ENCODE measurements at regions not wholly inside any gene's neighbourhood (a gene's known extent, or its start where the extent isn't known, plus 50 kb on each side); places are given as distances from the start of the nearest gene placed in this dataset.

DNA sequence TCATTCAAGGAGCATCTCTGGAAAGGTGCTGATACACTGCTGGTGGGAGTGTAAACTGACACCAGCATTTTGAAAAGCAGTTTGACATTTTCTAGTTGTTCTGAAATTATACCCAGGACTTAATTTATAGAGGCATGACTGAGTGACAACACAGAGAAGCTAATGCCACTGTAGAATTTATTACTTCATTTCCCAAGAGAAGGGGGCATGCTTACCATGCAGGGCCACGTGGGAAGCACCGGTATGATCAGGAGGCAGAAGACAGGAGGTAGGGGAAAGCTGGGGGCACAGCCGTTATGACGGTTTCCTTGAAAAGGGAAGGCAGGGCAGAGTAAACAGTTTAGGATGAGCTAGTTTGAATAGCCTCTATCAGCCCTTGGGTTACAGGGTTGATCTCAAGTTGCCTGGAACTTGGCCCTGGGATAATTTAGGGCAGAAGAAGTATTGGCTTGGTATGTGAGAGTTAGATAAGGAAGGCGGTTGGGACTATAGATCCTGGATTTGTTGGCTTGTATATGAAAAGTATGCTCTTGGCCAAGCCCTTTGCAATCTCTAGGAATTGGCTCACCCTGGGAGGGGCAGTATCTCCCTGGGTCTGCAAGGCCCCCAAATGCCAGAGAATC lies 305.7 kb downstream of the ENC1 start:
- Histone ChIP-seq H3K9me3 (ENCODE audit: control insufficient read depth in 5 of 5, low read length in 5 of 5) (peaks cover 0 to 2% (median 0%) of the 10 kb centered on the region in 5 donors), H3K4me1 (ENCODE audit: control insufficient read depth in 5 of 5, insufficient read depth in 5 of 5, low read length in 5 of 5) (peaks cover 0 to 9% (median 4%) of the 10 kb centered on the region in 5 donors), H3K36me3 (ENCODE audit: control insufficient read depth in 5 of 5, insufficient read depth in 5 of 5, low read length in 5 of 5) (no peaks in the 10 kb centered on the region), H3K27ac (ENCODE audit: low read depth, low read length) (no peak overlapping the region), H3K4me3 (ENCODE audit: low read depth in 1 of 5, low read length in 5 of 5) (no peak overlapping the region), H3K27me3 (ENCODE audit: control insufficient read depth in 5 of 5, insufficient read depth in 4 of 5, low read length in 5 of 5) (no peaks in the 10 kb centered on the region), H3K9ac (ENCODE audit: low read length in 5 of 5) (no peak overlapping the region)

DNA sequence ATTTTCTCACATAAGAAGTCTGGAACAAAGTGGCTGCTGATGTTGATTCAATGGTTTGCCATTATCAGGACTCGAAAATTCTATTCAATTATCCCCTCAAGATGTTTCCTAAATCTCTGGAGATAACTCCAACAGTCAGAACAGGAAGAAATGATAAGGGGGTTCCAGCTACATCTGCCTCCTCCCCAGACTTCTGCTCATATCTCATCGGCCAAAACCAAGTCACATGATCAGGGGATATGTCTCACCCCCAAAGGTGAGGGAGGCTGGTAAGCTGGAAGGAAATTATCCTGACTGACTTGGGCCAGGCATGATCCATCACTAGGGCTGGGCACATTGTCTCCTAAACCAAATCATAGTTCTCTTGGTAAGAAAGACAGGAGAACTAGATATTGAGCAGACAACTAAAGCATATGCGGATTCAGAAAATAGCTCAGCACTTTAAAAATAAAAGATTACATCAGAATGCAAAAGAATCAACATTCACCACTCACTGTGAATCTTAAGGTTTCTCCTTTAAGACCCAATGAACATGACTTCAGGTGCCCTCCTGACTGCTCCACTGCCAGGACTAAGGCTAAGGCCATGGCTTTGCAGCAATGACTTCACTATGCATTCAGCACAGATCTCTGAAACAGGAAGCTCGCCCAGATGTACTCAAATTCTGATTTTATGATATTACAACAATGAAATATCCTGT lies 306.3 kb downstream of the ENC1 start:
- H3K36me3 ChIP-seq (ENCODE audit: control insufficient read depth in 5 of 5, insufficient read depth in 5 of 5, low read length in 5 of 5): no peaks in the 10 kb centered on the region
- H3K4me1 ChIP-seq (ENCODE audit: control insufficient read depth in 5 of 5, insufficient read depth in 5 of 5, low read length in 5 of 5): peaks cover 0 to 9% (median 4%) of the 10 kb centered on the region in 5 donors
- H3K9ac ChIP-seq (ENCODE audit: low read length in 5 of 5): no peak overlapping the region
- no peak overlapping the region for H3K27ac ChIP-seq (ENCODE audit: low read depth, low read length)
- no peaks in the 10 kb centered on the region for H3K27me3 ChIP-seq (ENCODE audit: control insufficient read depth in 5 of 5, insufficient read depth in 4 of 5, low read length in 5 of 5)
- H3K9me3 ChIP-seq (ENCODE audit: control insufficient read depth in 5 of 5, low read length in 5 of 5): peaks cover 0 to 2% (median 0%) of the 10 kb centered on the region in 5 donors
- H3K4me3 ChIP-seq (ENCODE audit: low read depth in 1 of 5, low read length in 5 of 5): no peak overlapping the region

DNA sequence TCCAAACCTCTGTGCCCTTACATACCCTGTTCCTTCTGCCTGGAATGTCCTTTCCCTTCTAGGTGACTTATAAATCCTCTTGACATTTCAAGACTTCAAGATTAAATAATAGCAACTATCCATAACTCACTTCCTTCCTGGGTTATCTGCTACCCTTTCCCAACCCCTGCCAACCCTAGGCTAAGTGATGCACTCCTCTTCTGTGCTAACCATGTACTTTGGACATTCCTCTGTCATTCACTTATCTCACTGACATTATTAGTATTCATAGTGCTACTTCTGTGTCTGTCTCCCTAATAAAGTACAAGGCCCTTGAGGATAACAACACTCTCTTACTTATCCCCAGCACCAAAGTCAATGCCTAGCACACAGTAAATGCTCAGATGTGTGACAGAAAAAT lies 307.1 kb downstream of the ENC1 start:
- H3K27ac ChIP-seq (ENCODE audit: low read depth, low read length): no peak overlapping the region
- H3K36me3 ChIP-seq (ENCODE audit: control insufficient read depth in 5 of 5, insufficient read depth in 5 of 5, low read length in 5 of 5): no peaks in the 10 kb centered on the region
- no peak overlapping the region for H3K9ac ChIP-seq (ENCODE audit: low read length in 5 of 5)
- H3K4me1 ChIP-seq (ENCODE audit: control insufficient read depth in 5 of 5, insufficient read depth in 5 of 5, low read length in 5 of 5): peaks cover 0 to 9% (median 4%) of the 10 kb centered on the region in 5 donors
- H3K9me3 ChIP-seq (ENCODE audit: control insufficient read depth in 5 of 5, low read length in 5 of 5): peaks cover 0 to 2% (median 0%) of the 10 kb centered on the region in 5 donors
- H3K27me3 ChIP-seq (ENCODE audit: control insufficient read depth in 5 of 5, insufficient read depth in 4 of 5, low read length in 5 of 5): no peaks in the 10 kb centered on the region
- no peak overlapping the region for H3K4me3 ChIP-seq (ENCODE audit: low read depth in 1 of 5, low read length in 5 of 5)

DNA sequence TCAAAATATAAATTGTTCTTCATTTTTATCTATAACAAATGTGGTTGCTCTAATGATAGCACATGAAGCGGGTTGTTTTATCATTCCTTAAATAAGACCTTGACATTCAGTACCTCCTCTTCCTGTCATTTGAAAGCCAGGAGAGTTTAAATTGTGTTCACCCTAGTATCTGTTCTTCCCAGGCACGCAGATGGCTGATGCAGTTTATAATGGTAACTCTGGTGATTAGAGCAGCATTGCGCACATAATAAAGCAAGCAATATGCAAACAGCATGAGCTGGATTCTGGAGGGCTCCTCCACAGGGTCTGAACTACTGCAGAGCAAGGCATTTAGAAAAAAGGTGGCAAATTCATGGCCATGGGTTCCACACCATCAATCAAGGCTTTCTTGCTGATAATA lies 307.8 kb downstream of the ENC1 start:
- Histone ChIP-seq H3K27ac (ENCODE audit: low read depth, low read length) (no peak overlapping the region), H3K4me3 (ENCODE audit: low read depth in 1 of 5, low read length in 5 of 5) (no peak overlapping the region), H3K9ac (ENCODE audit: low read length in 5 of 5) (no peak overlapping the region), H3K36me3 (ENCODE audit: control insufficient read depth in 5 of 5, insufficient read depth in 5 of 5, low read length in 5 of 5) (no peaks in the 10 kb centered on the region), H3K9me3 (ENCODE audit: control insufficient read depth in 5 of 5, low read length in 5 of 5) (peaks cover 0 to 2% (median 0%) of the 10 kb centered on the region in 5 donors), H3K27me3 (ENCODE audit: control insufficient read depth in 5 of 5, insufficient read depth in 4 of 5, low read length in 5 of 5) (no peaks in the 10 kb centered on the region), H3K4me1 (ENCODE audit: control insufficient read depth in 5 of 5, insufficient read depth in 5 of 5, low read length in 5 of 5) (peaks cover 0 to 9% (median 4%) of the 10 kb centered on the region in 5 donors)

DNA sequence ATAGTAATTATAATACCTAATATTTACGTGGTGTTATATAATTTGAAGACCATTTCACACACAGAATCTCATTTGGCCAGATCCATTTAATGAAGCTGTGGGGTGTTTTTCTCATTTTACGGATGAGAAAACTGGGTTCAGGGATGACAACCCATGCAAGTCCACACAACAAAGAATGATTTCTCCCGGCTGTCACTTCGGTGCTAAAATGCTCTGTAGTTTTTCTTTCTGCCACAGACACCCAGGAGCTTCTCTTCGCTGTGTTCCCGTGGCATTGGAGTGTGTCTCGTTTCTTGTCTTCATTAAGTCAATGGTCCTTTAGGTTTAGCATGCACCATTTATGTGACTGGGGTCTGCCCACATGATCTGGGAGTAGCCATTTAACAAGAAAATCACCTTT lies 308.5 kb downstream of the ENC1 start:
- peaks cover 0 to 6% (median 4%) of the 10 kb centered on the region in 5 donors for H3K4me1 ChIP-seq (ENCODE audit: control insufficient read depth in 5 of 5, insufficient read depth in 5 of 5, low read length in 5 of 5)
- H3K27me3 ChIP-seq (ENCODE audit: control insufficient read depth in 5 of 5, insufficient read depth in 4 of 5, low read length in 5 of 5): no peaks in the 10 kb centered on the region
- no peaks in the 10 kb centered on the region for H3K36me3 ChIP-seq (ENCODE audit: control insufficient read depth in 5 of 5, insufficient read depth in 5 of 5, low read length in 5 of 5)
- H3K4me3 ChIP-seq (ENCODE audit: low read depth in 1 of 5, low read length in 5 of 5): no peak overlapping the region
- H3K27ac ChIP-seq (ENCODE audit: low read depth, low read length): no peak overlapping the region
- H3K9ac ChIP-seq (ENCODE audit: low read length in 5 of 5): no peak overlapping the region
- H3K9me3 ChIP-seq (ENCODE audit: control insufficient read depth in 5 of 5, low read length in 5 of 5): no peaks in the 10 kb centered on the region

DNA sequence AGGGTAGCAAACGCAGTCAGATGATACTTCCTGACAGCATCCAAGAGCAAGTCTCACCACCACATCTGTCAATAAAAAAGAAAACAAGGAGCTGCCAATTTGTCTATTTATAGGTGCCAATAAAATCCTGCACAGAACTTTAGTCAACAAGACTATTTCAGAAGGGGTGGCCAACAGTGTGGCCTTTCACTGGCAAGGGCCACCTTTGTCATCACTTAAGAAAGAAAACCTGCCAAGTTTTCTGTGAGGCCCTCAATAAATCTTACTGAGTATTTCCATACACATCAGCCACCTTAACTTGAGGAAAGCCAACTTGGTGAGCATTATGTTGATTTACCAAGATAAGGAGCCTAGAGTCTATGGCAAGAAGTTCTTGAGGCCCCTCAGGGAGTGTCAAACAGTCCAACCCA lies 312.3 kb downstream of the ENC1 start:
- Histone ChIP-seq H3K36me3 (ENCODE audit: control insufficient read depth in 5 of 5, insufficient read depth in 5 of 5, low read length in 5 of 5) (no peaks in the 10 kb centered on the region), H3K27ac (ENCODE audit: low read depth, low read length) (no peak overlapping the region), H3K9ac (ENCODE audit: low read length in 5 of 5) (no peak overlapping the region), H3K9me3 (ENCODE audit: control insufficient read depth in 5 of 5, low read length in 5 of 5) (no peaks in the 10 kb centered on the region), H3K27me3 (ENCODE audit: control insufficient read depth in 5 of 5, insufficient read depth in 4 of 5, low read length in 5 of 5) (no peaks in the 10 kb centered on the region), H3K4me3 (ENCODE audit: low read depth in 1 of 5, low read length in 5 of 5) (no peak overlapping the region), H3K4me1 (ENCODE audit: control insufficient read depth in 5 of 5, insufficient read depth in 5 of 5, low read length in 5 of 5) (no peaks in the 10 kb centered on the region)

DNA sequence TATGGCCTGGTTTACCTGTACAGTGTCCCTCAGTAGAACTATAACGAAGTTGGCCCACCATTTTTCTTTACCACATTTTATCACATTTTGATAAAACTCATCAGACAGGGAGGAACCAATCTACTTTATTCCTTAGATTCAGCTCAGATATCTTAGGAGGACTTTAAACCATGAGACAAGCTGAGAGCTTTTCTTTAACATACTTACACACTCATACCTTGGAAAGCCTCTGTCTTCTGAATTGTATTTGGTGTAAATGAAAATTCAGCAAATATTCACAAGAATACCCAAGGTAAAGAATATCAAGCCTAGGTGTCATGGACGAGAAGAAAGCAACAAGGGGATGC lies 313.2 kb downstream of the ENC1 start:
- Histone ChIP-seq H3K9me3 (ENCODE audit: control insufficient read depth in 5 of 5, low read length in 5 of 5) (no peaks in the 10 kb centered on the region), H3K9ac (ENCODE audit: low read length in 5 of 5) (no peak overlapping the region), H3K27ac (ENCODE audit: low read depth, low read length) (no peak overlapping the region), H3K27me3 (ENCODE audit: control insufficient read depth in 5 of 5, insufficient read depth in 4 of 5, low read length in 5 of 5) (no peaks in the 10 kb centered on the region), H3K36me3 (ENCODE audit: control insufficient read depth in 5 of 5, insufficient read depth in 5 of 5, low read length in 5 of 5) (no peaks in the 10 kb centered on the region), H3K4me3 (ENCODE audit: low read depth in 1 of 5, low read length in 5 of 5) (no peak overlapping the region), H3K4me1 (ENCODE audit: control insufficient read depth in 5 of 5, insufficient read depth in 5 of 5, low read length in 5 of 5) (no peaks in the 10 kb centered on the region)

DNA sequence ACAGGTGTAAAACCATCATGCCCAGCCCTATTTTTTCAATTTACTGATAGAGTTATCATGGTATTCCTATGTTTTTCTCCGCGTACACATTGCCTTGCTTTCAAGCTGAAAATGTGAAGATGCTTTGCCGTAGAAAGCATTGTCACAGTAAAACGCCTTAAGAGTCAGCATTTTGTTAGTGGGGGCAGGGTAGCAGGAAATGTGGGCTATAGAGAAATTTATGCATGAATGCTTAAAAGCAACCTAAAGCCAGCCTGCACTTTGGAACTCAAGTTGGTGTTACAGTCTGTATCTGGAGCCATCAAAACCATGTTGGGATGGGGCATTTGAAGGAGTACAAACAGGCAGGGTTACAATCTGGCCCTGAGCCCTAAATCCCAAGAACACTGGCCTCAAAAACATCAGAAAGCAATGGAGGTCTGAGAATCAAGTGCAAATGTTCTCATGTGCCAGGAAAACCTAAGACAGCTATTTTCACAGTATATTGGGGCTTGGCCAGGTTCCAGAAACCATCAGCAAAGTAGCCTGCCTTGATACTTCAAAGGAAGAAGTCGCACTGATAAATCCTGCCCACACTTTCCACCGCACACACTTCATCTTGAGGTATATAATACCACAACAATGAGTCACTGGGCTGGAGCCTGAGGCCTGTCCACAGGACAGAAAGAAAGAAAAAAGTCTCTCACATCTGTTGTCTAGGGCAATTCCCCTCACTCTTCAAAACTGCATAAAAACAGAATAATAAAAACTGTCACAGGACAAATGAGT lies 313.8 kb downstream of the ENC1 start:
- Histone ChIP-seq H3K9ac (ENCODE audit: low read length in 5 of 5) (no peak overlapping the region), H3K36me3 (ENCODE audit: control insufficient read depth in 5 of 5, insufficient read depth in 5 of 5, low read length in 5 of 5) (no peaks in the 10 kb centered on the region), H3K4me3 (ENCODE audit: low read depth in 1 of 5, low read length in 5 of 5) (no peak overlapping the region), H3K27me3 (ENCODE audit: control insufficient read depth in 5 of 5, insufficient read depth in 4 of 5, low read length in 5 of 5) (no peaks in the 10 kb centered on the region), H3K4me1 (ENCODE audit: control insufficient read depth in 5 of 5, insufficient read depth in 5 of 5, low read length in 5 of 5) (no peaks in the 10 kb centered on the region), H3K9me3 (ENCODE audit: control insufficient read depth in 5 of 5, low read length in 5 of 5) (no peaks in the 10 kb centered on the region), H3K27ac (ENCODE audit: low read depth, low read length) (no peak overlapping the region)

DNA sequence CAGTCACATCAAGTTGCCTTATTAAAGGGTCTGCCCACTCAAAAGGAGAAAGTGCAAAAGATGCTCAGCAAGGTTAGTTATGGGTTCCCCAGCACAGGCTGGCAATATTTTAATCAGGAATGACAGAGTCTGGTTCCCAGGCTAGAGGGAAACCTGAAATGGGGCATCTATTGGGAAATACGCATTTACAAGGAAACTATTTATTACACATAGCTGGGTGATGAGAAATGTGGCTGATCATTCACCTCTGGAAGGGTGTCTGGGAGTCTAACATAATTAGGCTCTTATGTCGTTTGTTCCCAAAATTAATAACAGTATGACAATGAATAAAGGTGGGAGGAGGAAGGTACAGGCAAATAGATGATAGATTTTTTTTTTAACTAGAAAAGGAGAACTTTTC lies 314.7 kb downstream of the ENC1 start:
- H3K4me3 ChIP-seq (ENCODE audit: low read depth in 1 of 5, low read length in 5 of 5): no peak overlapping the region
- H3K4me1 ChIP-seq (ENCODE audit: control insufficient read depth in 5 of 5, insufficient read depth in 5 of 5, low read length in 5 of 5): no peaks in the 10 kb centered on the region
- no peak overlapping the region for H3K27ac ChIP-seq (ENCODE audit: low read depth, low read length)
- no peaks in the 10 kb centered on the region for H3K36me3 ChIP-seq (ENCODE audit: control insufficient read depth in 5 of 5, insufficient read depth in 5 of 5, low read length in 5 of 5)
- H3K27me3 ChIP-seq (ENCODE audit: control insufficient read depth in 5 of 5, insufficient read depth in 4 of 5, low read length in 5 of 5): no peaks in the 10 kb centered on the region
- no peaks in the 10 kb centered on the region for H3K9me3 ChIP-seq (ENCODE audit: control insufficient read depth in 5 of 5, low read length in 5 of 5)
- H3K9ac ChIP-seq (ENCODE audit: low read length in 5 of 5): no peak overlapping the region

DNA sequence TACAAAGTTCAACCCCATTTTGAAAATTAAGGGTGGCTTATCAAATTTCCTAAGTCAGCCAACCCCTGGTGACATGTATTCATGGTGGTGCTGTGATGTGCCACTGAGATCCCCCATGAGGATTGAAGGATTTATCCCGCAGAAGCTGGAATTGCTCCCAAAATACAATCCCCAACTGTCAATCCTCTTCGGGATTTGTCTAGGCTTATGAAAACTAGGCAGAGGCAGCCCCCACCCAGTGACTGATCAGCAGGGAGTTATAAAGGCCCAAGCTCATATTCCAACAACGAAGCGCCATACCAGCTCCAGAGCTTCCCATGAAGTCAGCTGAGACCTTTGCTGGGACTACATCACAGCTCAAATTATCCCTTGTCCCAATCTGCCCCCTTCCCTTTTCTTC lies 316.0 kb downstream of the ENC1 start:
- Histone ChIP-seq H3K27ac (ENCODE audit: low read depth, low read length) (no peak overlapping the region), H3K9ac (ENCODE audit: low read length in 5 of 5) (no peak overlapping the region), H3K27me3 (ENCODE audit: control insufficient read depth in 5 of 5, insufficient read depth in 4 of 5, low read length in 5 of 5) (no peaks in the 10 kb centered on the region), H3K9me3 (ENCODE audit: control insufficient read depth in 5 of 5, low read length in 5 of 5) (no peaks in the 10 kb centered on the region), H3K4me3 (ENCODE audit: low read depth in 1 of 5, low read length in 5 of 5) (no peak overlapping the region), H3K36me3 (ENCODE audit: control insufficient read depth in 5 of 5, insufficient read depth in 5 of 5, low read length in 5 of 5) (no peaks in the 10 kb centered on the region), H3K4me1 (ENCODE audit: control insufficient read depth in 5 of 5, insufficient read depth in 5 of 5, low read length in 5 of 5) (no peaks in the 10 kb centered on the region)

All from subcutaneous abdominal adipose tissue (tissue), 5 donors.